DMS 273 treated with DMSO at 0.1 percent for 48 hours (cell line): ENCODE measurements at regions not wholly inside any gene's neighbourhood (a gene's known extent, or its start where the extent isn't known, plus 50 kb on each side); places are given as distances from the start of the nearest gene placed in this dataset.

ENCODE experiments used
- DNase-seq: peaks from one replicate; lab custom pipeline; 2025; lab: John Stamatoyannopoulos, UW

GRCh38 chr6:22401206-22401605 lies 104.4 kb upstream of the PRL start:
- DNase-seq, result no peak

- DNase-seq, result no peak
These were observed 105.1 kb upstream of the PRL start for GRCh38 chr6:22401932-22402331.

DNA sequence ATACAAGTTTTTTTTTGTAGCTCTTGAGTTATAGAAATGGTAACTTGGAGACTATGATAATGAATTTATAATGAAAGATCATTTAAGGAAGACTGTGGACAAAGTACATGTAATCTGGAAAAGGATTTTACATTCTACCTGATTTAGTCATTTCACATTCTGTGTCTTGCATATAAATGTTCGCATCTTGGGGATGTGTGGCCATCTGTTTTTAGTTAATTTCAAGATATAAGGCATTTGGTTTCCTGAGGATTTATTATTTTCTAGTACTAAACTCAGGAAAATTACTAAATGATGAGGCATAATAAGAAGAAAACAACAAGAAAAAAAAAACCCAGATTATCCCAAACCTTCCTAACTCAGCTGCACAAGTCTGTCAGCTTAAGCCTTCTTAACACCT lies 112.7 kb upstream of the PRL start:
- no peak for DNase-seq

DNA sequence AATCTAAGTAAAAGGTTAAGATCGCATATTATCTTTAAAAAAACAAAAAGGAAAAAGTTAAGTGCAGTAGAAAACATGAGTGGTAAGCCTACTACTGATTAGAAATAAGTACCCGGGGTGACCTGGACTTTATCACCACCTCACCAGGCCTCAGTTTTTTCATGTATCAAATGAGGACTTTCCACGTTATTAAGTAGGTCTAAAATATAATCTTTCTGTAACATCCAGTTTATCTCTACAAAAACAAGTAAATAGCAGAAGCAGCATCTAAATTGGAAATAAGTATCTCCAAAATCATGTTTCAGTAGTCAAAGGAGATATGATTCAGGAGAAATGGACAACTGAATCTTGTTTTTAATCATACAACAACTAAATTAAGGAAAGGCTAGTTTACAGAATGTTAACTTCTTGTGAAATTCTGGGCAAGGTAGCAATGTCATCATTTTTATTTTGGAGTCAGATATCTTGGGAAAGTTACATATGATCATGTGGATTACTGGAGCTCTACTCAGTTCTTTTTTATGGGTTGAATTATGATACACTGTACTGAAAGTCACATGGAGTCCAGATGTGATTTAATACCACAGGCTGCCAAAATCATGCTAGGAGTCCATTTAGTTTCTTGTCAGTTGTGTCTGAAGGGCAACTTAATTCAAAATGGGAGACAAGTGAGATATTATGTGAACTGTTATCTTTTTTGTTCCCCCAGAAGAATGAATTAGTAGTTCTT lies 114.7 kb upstream of the PRL start:
- DNase-seq, result no peak

DNA sequence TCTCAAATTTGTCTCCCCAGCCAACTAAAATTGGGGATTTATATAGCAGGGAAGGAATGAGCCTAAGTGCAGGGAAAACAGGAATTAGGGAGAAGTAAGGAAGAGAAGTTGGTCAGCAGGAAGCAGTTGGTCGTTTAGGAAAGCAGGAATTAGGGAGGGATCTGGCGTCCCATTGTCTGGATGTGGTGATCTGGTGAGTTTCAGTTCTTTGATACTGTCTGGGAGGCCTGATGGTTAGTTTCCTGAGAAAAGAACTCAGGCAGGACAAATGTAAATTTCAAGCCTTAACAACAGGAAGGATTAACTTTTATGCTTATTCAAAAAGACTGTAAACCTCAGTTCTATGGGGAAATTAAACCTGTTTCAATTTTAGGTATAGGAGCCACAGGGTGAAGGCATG lies 116.2 kb upstream of the PRL start:
- no peak for DNase-seq

DNA sequence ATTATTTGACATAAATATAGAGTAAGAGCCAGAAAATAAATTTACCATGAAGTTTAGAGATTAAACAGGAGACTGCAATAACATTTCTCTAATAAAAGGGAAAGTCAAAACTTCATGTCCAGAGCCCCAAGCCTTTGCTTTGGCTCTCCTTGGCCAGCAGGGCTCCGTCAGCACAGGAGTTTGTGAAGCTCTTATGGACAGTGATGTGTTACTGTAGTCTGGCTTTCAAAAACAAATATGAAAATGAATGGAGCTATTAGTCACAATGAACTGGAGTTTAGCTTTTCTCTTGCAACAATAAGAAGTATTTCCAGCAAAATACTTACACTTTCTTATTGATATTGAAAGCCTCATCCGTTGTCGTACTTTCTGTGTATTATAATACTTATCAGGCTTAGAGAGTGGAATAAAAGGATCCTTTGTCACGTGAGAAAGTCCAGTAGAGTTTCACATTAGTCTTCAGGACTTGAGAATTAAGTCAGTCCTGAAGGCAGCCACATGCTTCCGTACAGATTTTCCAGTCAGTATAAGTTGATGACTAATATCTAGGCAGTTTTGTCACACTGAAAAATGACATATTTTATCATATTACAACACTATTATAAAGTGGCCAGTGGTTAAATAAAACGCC lies 117.0 kb upstream of the PRL start:
- no peak for DNase-seq

- no peak for DNase-seq
These were observed 121.9 kb upstream of the PRL start for GRCh38 chr6:22418714-22419113.

DNA sequence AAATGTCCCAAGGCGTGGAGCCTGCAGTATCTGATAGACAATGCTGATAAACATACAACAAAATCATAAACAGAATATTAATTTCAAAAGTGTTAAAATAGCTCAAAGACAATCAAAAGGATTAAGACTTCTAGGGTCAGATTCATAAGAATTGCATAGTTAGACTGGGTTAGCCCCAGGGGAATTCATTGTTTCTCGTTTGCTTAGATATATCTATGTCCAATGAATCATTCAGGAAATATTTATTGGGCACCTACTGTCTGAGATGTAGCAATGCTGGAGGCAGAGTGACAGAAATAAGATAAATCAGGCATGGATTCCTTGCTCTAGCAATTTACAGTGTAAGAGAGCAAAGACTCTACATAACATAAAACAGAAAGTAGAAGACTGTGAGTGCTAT lies 124.4 kb upstream of the PRL start:
- DNase-seq, result no peak

DNA sequence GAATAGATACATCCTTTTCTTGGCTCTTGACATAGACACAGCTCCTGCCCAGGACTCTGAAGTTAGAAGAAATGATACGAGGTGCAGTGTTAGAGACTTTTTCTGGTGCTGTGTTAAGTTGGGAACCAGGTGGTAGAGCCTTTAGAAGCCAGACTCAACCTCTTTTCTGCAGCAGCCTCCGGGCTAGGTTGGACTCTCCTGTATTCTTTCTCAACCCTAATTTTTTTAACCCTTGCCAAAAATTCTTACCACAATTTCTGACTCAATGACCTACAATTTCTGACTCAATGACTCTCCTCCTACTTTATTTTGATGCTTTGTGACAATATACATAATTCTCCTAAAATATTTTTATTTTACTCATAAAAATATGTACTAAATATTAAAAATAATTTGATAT lies 127.4 kb upstream of the PRL start:
- DNase-seq, result no peak

- no peak for DNase-seq
These were observed 135.2 kb upstream of the PRL start for GRCh38 chr6:22432060-22432459.

GRCh38 chr6:22433745-22434144 lies 135.6 kb upstream of the HDGFL1 start:
- DNase-seq, result no peak

DNA sequence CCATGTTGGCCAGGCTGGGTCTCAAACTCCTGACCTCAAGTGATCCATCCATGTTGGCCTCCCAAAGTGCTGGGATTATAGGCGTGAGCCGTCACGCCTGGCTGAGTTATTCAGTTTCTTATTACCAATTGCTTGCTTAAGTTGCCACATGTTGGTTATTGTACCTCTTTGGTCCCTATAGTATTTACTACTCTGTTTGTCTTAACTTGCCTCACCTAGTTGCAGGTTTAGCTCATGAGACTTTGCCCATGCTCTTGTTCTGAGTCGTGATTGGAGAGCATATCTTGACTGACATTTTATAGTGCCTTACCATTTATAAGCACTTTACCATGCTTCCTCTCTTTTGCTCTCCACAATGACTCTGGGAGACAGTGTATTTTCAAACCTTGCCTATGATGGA lies 134.2 kb upstream of the HDGFL1 start:
- DNase-seq, result no peak

- DNase-seq, result no peak
These were observed 133.2 kb upstream of the HDGFL1 start for GRCh38 chr6:22436134-22436533.

DNA sequence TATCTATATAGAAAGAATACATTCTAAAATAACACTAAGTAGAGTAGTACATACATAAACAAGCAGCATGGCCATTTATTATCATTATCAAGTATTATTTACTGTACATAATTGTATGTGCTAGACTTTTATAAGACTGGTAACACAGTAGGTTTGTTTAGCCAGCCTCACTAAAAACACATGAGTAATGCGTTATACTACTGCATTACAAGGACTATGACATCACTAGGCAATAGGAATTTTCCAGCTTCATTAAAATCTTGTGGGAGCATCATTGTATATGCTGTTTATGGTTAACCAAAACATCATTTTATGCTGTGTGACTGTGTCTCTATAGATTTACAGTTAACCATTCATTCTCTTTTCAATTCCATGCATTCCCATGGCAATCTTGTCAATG lies 131.7 kb upstream of the HDGFL1 start:
- DNase-seq, result no peak

- no peak for DNase-seq
These were observed 126.5 kb upstream of the HDGFL1 start for GRCh38 chr6:22442826-22443225.

GRCh38 chr6:22444330-22444729 lies 125.0 kb upstream of the HDGFL1 start:
- no peak for DNase-seq

DNA sequence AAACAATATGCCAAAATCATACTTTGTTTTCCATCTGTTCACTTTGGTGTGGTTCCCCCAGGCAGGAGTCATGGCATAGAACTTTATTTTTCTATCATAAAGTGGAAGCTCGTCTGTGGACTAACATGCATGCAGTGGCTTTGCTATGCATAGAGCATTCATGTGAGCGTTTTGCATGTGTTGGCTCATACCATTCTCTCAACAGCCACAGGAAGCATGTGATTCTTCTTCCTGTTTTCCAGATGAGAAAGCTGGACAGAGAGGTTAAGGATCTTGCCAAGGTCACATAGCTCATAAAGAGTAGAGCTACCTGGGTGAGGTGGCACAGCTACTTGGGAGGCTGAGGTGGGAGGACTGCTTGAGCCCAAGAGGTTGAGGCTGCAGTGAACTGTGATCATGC lies 123.4 kb upstream of the HDGFL1 start:
- DNase-seq, result no peak

DNA sequence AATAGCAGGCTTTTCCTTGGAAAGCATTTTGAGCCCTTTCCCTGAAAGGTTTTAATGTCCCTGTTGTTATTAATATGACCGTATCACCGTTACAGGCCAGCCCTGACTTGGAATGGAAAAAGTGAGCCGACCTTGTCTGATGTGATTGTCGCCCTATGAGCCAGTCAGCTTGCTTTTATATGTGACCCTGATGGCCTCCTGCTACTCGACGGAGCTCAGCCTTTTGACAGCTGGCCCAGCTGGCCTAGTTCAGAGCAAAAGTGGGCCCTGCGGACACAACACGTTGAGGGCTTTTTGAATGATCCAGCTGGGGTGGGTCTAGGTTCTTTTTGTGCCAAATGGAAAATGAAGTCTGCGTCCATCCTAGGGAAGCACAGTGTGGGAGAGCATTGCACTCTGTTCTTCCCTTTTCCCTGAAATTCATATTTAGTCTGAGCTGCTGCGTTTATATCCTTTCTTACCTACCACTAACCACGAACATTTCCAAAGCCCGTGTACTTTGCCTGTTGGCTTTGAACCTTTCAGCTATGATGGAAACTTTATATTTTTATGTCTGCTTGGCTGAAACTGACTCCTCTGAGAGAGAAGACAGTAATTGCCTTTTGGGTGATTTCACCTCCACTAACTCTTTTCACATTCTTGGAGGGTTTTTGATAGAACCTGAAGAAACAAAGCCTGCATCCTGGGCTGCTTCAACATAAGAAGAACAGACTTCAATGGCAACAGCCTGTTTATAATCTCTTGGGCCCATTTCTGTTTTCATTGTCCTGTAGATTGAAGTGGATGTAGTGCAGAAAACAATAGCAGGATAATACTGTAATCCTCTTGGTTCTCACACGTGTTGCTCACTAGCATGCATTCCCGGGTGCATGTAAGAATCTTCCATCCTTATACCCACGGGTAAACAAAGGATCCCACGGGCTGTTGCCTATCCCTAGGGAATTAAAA lies 121.8 kb upstream of the HDGFL1 start:
- no peak for DNase-seq

- no peak for DNase-seq
These were observed 121.1 kb upstream of the HDGFL1 start for GRCh38 chr6:22448291-22448711.

DNA sequence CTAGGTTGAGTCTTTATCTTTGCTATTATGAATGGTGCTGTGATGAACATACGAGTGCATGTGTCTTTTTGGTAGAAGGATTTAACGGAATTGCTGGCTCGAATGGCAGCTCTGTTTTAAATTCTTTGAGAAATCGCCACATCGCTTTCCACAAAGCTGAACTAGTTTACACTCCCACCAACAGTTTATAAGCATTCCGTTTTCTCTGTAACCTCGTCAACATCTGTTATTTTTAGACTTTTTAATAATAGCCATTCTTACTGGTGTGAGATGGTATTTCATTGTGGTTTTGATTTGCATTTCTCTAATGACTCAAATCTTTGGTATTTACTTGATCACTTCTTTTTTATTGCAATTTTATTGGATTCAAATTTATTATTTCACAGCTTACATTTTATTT lies 117.4 kb upstream of the HDGFL1 start:
- DNase-seq, result no peak

- no peak for DNase-seq
These were observed 114.0 kb upstream of the HDGFL1 start for GRCh38 chr6:22455378-22455777.

DNA sequence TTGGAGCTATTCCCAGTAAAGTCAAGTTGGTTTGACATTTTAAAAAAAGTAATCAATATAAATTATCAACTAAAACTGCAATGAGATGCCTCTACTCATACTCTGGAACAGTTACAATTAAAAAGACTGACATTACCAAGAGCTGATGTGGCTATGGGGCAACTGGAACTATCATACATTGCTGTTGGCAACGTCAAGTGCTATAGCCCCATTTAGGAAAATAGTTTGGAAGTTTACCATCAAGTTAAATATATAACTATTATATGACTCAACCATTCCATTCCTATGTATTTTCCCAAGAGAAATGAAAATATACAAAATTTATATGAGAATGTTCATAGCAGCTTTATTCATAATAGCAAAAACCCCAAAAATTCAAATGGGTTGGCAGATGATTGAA lies 111.4 kb upstream of the HDGFL1 start:
- no peak for DNase-seq

GRCh38 chr6:22466665-22467245 lies 102.6 kb upstream of the HDGFL1 start:
- no peak for DNase-seq
